Lung (tissue), 11 donors: ENCODE measurements at regions not wholly inside any gene's neighbourhood (a gene's known extent, or its start where the extent isn't known, plus 50 kb on each side); places are given as distances from the start of the nearest gene placed in this dataset.

Experiments used
- ATAC-seq: fragments of 200-7000 bp; cut with Tn5 transposase; one replicate; pipeline ENCODE4 v1.9.1; 2020; ENCODE audit warnings: moderate number of reproducible peaks; ENCODE audit not compliant: insufficient read depth, low FRiP score
- DNase-seq, 3 donors: peaks; one replicate each; pipeline ENCODE4 v3.0.0-alpha.2; 2013 to 2017
- H3K27ac ChIP-seq, 2 donors: one replicate each; pipeline ENCODE4 v1.5.1; 2013; ENCODE audit warnings: mild to moderate bottlenecking in 2 of 2, moderate library complexity in 2 of 2, control low read depth in 1 of 2, inconsistent platforms in 1 of 2, low read depth in 1 of 2, low read length in 1 of 2
- H3K27me3 ChIP-seq, 3 donors: one replicate each; pipeline ENCODE4 v1.5.1; 2013; ENCODE audit warnings: low read length in 2 of 3; ENCODE audit not compliant: control insufficient read depth in 3 of 3, insufficient read depth in 3 of 3
- H3K36me3 ChIP-seq, 4 donors: one replicate each; pipeline ENCODE4 v1.5.1; 2013; ENCODE audit warnings: low read length in 4 of 4, mild to moderate bottlenecking in 1 of 4, moderate library complexity in 1 of 4; ENCODE audit not compliant: control insufficient read depth in 4 of 4, insufficient read depth in 4 of 4
- H3K4me1 ChIP-seq, 5 donors: one replicate each; pipeline ENCODE4 v1.5.1; 2013; ENCODE audit warnings: low read length in 5 of 5, mild to moderate bottlenecking in 2 of 5, moderate library complexity in 1 of 5; ENCODE audit not compliant: control insufficient read depth in 5 of 5, insufficient read depth in 5 of 5
- H3K4me3 ChIP-seq: one replicate; pipeline ENCODE4 v1.5.1; 2013; ENCODE audit warnings: mild to moderate bottlenecking, control low read depth, moderate library complexity
- H3K9ac ChIP-seq, 2 donors: one replicate each; pipeline ENCODE4 v1.5.1; 2013; ENCODE audit warnings: low read length in 2 of 2, control low read depth in 1 of 2; ENCODE audit not compliant: insufficient read depth in 1 of 2
- H3K9me3 ChIP-seq, 4 donors: one replicate each; pipeline ENCODE4 v1.5.1; 2013; ENCODE audit warnings: low read length in 3 of 4, mild to moderate bottlenecking in 1 of 4, moderate library complexity in 1 of 4; ENCODE audit not compliant: control insufficient read depth in 4 of 4, insufficient read depth in 3 of 4
- WGBS, 2 donors: extraction: QIAGEN DNeasy Blood & Tissue Kit; methylation state at CpG; one replicate each; pipeline ENCODE4 v1.1.7; 2013; 5-methylcytosine and 5-hydroxymethylcytosine counted together
- TF ChIP-seq, protein P1 (sequence below): IDR thresholded peaks from 2 replicates; pipeline ENCODE4 v1.5.1; 2012; ENCODE audit warnings: mild to moderate bottlenecking; ENCODE audit errors: control extremely low read depth, extremely low read depth
- donor health status: control.
- donor health status: control.
- donor health status: Bipolar disorder and iron deficiency.
- donor health status: healthy.
- donor health status: DM: yes; HTN: yes; CAD: no.

- ATAC-seq, result no peak
- TF ChIP-seq, protein P1, sequence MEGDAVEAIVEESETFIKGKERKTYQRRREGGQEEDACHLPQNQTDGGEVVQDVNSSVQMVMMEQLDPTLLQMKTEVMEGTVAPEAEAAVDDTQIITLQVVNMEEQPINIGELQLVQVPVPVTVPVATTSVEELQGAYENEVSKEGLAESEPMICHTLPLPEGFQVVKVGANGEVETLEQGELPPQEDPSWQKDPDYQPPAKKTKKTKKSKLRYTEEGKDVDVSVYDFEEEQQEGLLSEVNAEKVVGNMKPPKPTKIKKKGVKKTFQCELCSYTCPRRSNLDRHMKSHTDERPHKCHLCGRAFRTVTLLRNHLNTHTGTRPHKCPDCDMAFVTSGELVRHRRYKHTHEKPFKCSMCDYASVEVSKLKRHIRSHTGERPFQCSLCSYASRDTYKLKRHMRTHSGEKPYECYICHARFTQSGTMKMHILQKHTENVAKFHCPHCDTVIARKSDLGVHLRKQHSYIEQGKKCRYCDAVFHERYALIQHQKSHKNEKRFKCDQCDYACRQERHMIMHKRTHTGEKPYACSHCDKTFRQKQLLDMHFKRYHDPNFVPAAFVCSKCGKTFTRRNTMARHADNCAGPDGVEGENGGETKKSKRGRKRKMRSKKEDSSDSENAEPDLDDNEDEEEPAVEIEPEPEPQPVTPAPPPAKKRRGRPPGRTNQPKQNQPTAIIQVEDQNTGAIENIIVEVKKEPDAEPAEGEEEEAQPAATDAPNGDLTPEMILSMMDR, result no peak
- H3K9ac ChIP-seq, result no peak overlapping the region
- no peaks in the 10 kb centered on the region for H3K9me3 ChIP-seq
- no peaks in the 10 kb centered on the region for H3K4me1 ChIP-seq
- H3K4me3 ChIP-seq, result no peak overlapping the region
- H3K36me3 ChIP-seq, result no peaks in the 10 kb centered on the region
- DNase-seq, result no peak
- H3K27ac ChIP-seq, result no peak overlapping the region
- WGBS, 2 donors, result 85 to 87% methylated on average over 7 of the region's 7 CpGs
- H3K27me3 ChIP-seq, result no peaks in the 10 kb centered on the region
Measured at GRCh38 chr4:188328966-188329365, 189.7 kb downstream of the TRIML1 start.

- Histone ChIP-seq H3K27me3 (no peaks in the 10 kb centered on the region), H3K4me3 (no peak overlapping the region)
Measured at GRCh38 chr4:188329521-188329920, 190.3 kb downstream of the TRIML1 start.

DNA sequence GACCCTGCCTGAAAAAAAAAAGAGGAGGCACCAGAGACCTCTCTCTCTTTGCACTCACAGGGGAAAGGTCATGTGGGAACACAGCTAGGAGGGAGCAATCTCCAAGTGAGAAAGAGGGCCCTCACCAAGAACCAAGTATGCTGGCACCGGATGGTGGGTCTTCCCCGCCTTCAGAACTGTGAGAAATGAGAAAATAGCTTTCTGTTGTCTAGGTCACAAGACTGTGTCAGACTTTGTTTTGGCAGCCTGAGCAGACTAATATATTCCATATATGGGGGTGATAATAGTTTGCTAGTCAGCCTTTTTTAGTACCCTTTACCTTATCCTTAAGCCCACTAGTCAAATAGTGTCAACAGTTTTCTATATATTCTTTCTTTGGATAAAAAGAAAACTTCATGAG is 193.0 kb downstream of the TRIML1 start:
- Histone ChIP-seq H3K4me3 (no peak overlapping the region), H3K27ac (no peak overlapping the region), H3K9ac (no peak overlapping the region), H3K9me3 (no peaks in the 10 kb centered on the region), H3K27me3 (no peaks in the 10 kb centered on the region), H3K4me1 (no peaks in the 10 kb centered on the region), H3K36me3 (no peaks in the 10 kb centered on the region)
- 72 to 83% methylated on average over 2 of the region's 2 CpGs for WGBS, 2 donors
- DNase-seq (peak in 1 of 3 donors; percentile 12), ATAC-seq (no peak)
- TF ChIP-seq, protein P1, result no peak

More at GRCh38 chr4:188329521-188329920, 190.3 kb downstream of the TRIML1 start:
- 86 to 88% methylated on average over 4 of the region's 4 CpGs for WGBS, 2 donors
- no peak overlapping the region for H3K9ac ChIP-seq
- ATAC-seq (no peak), DNase-seq (no peak)
- no peaks in the 10 kb centered on the region for H3K36me3 ChIP-seq
- H3K27ac ChIP-seq, result no peak overlapping the region
- H3K9me3 ChIP-seq, result no peaks in the 10 kb centered on the region
- TF ChIP-seq, protein P1, result no peak
- H3K4me1 ChIP-seq, result no peaks in the 10 kb centered on the region

DNA sequence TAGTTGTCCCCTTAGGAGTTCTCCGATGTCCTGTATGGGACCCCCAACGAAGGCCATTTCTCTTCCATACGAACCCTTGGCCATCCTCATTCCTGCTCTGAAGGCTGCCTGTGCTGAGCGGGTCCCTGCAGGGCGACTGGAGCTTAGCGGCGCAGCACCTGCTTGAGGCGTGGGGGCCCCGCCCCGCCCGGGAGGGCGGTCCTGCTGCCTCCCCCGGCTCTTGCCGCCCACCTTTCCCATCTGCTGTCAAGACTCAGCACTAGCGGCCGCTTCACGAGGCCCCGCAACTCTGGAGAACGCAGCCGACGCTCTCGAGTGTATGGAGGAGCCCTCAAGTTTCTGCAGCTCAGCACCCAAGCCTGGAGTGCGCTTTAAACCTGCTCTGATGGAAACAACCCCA is 197.7 kb downstream of the TRIML1 start:
- Histone ChIP-seq H3K9me3 (peaks cover 0 to 3% (median 0%) of the 10 kb centered on the region in 4 donors), H3K27ac (no peak overlapping the region), H3K4me3 (no peak overlapping the region), H3K9ac (no peak overlapping the region), H3K4me1 (no peaks in the 10 kb centered on the region), H3K27me3 (no peaks in the 10 kb centered on the region), H3K36me3 (no peaks in the 10 kb centered on the region)
- TF ChIP-seq, protein P1, result no peak
- no peak for DNase-seq
- no peak for ATAC-seq
- WGBS, 2 donors, result 95% methylated on average over 23 of the region's 23 CpGs
